Panc1 (cell line): ENCODE measurements at regions not wholly inside any gene's neighbourhood (a gene's known extent, or its start where the extent isn't known, plus 50 kb on each side); places are given as distances from the start of the nearest gene placed in this dataset.

Experiments used
- POLR2AphosphoS5 ChIP-seq: IDR thresholded peaks from 2 replicates; pipeline ENCODE4 v1.6.1; 2012; ENCODE audit warnings: mild to moderate bottlenecking, low read depth, low read length, moderate library complexity
- SIN3A ChIP-seq: IDR thresholded peaks from 2 replicates; pipeline ENCODE4 v1.6.1; 2012; ENCODE audit warnings: low read depth, mild to moderate bottlenecking, low read length, moderate library complexity, borderline replicate concordance; ENCODE audit not compliant: insufficient read depth
- TCF7L2 ChIP-seq: IDR thresholded peaks from 2 replicates; pipeline ENCODE4 v1.6.1; 2011; ENCODE audit warnings: mild to moderate bottlenecking, low read depth, low read length, inconsistent platforms
- TF ChIP-seq, protein P1 (sequence below): fragments of 450-650 bp; IDR thresholded peaks from 2 replicates; pipeline ENCODE4 v1.5.1; 2017; ENCODE audit warnings: mild to moderate bottlenecking
- TF ChIP-seq, protein P2 (sequence below), 2 experiments: IDR thresholded peaks; 2 replicates each; pipeline ENCODE4 v1.6.1; 2011 to 2012; ENCODE audit warnings: low read depth in 2 of 2, control low read depth in 1 of 2, low read length in 1 of 2, mild to moderate bottlenecking in 1 of 2, moderate library complexity in 1 of 2; ENCODE audit not compliant: insufficient read depth in 1 of 2

GRCh38 chrX:25226151-25226550 is 210.4 kb upstream of the ARX start:
- TF ChIP-seq TCF7L2 (no peak), SIN3A (no peak), POLR2AphosphoS5 (no peak)
- TF ChIP-seq, protein P1, sequence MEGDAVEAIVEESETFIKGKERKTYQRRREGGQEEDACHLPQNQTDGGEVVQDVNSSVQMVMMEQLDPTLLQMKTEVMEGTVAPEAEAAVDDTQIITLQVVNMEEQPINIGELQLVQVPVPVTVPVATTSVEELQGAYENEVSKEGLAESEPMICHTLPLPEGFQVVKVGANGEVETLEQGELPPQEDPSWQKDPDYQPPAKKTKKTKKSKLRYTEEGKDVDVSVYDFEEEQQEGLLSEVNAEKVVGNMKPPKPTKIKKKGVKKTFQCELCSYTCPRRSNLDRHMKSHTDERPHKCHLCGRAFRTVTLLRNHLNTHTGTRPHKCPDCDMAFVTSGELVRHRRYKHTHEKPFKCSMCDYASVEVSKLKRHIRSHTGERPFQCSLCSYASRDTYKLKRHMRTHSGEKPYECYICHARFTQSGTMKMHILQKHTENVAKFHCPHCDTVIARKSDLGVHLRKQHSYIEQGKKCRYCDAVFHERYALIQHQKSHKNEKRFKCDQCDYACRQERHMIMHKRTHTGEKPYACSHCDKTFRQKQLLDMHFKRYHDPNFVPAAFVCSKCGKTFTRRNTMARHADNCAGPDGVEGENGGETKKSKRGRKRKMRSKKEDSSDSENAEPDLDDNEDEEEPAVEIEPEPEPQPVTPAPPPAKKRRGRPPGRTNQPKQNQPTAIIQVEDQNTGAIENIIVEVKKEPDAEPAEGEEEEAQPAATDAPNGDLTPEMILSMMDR: no peak
- TF ChIP-seq, protein P2, sequence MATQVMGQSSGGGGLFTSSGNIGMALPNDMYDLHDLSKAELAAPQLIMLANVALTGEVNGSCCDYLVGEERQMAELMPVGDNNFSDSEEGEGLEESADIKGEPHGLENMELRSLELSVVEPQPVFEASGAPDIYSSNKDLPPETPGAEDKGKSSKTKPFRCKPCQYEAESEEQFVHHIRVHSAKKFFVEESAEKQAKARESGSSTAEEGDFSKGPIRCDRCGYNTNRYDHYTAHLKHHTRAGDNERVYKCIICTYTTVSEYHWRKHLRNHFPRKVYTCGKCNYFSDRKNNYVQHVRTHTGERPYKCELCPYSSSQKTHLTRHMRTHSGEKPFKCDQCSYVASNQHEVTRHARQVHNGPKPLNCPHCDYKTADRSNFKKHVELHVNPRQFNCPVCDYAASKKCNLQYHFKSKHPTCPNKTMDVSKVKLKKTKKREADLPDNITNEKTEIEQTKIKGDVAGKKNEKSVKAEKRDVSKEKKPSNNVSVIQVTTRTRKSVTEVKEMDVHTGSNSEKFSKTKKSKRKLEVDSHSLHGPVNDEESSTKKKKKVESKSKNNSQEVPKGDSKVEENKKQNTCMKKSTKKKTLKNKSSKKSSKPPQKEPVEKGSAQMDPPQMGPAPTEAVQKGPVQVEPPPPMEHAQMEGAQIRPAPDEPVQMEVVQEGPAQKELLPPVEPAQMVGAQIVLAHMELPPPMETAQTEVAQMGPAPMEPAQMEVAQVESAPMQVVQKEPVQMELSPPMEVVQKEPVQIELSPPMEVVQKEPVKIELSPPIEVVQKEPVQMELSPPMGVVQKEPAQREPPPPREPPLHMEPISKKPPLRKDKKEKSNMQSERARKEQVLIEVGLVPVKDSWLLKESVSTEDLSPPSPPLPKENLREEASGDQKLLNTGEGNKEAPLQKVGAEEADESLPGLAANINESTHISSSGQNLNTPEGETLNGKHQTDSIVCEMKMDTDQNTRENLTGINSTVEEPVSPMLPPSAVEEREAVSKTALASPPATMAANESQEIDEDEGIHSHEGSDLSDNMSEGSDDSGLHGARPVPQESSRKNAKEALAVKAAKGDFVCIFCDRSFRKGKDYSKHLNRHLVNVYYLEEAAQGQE (IDR thresholded peaks at IDR 0.05; ENCODE audit: insufficient read depth in 1 of 2, low read depth in 2 of 2, low read length in 1 of 2): no peak
